SK-N-SH (cell line): ENCODE measurements at regions not wholly inside any gene's neighbourhood (a gene's known extent, or its start where the extent isn't known, plus 50 kb on each side); places are given as distances from the start of the nearest gene placed in this dataset.

Experiments
- CTCF ChIA-PET: fragments of 300-600, 350-600 bp; formaldehyde crosslinking; extraction: SDS; loops from one replicate; lab custom pipeline; 2021; lab: Yijun Ruan, JAX
- POLR2A ChIA-PET: fragments of 350-600 bp; sonication (Branson Sonifier 250); formaldehyde crosslinking; extraction: SDS; loops from one replicate; lab custom pipeline; 2020; ENCODE audit warnings: antibody characterized with exemption, inconsistent platforms; lab: Yijun Ruan, JAX
- DNase-seq: peaks from one replicate; pipeline ENCODE4 v3.0.0; 2012
- H2AFZ ChIP-seq: fragments of 200-600 bp; sonication (generic); 2 replicates; pipeline ENCODE4 v1.8.1; 2016; ENCODE audit warnings: antibody characterized with exemption, mild to moderate bottlenecking, low read depth
- H3F3A ChIP-seq: fragments of 200-600 bp; sonication (generic); replicated peaks from 2 replicates; pipeline ENCODE3; 2016; ENCODE audit warnings: antibody characterized with exemption, mild to moderate bottlenecking; ENCODE audit not compliant: insufficient read depth
- H3K27ac ChIP-seq, 2 experiments: fragments of 200-500 bp in 1 of 2; fragments of 200-600 bp in 1 of 2; sonication (Bioruptor generic) in 1 of 2; sonication (generic), shearing (Covaris generic) in 1 of 2; 2 replicates each; pipeline versions ENCODE4 v1.5.1 to v1.6.1; 2014 to 2016; ENCODE audit warnings: low read depth in 2 of 2, inconsistent platforms in 1 of 2, low read length in 1 of 2, mild to moderate bottlenecking in 1 of 2, mixed read lengths in 1 of 2
- H3K27me3 ChIP-seq: fragments of 200-600 bp; sonication (generic), shearing (Covaris generic); 2 replicates; pipeline ENCODE4 v1.6.1; 2016; ENCODE audit warnings: mixed run types; ENCODE audit not compliant: insufficient read depth
- H3K36me3 ChIP-seq, 2 experiments: fragments of 200-500 bp in 1 of 2; fragments of 200-600 bp in 1 of 2; sonication (Bioruptor generic) in 1 of 2; sonication (generic) in 1 of 2; replicated peaks in 1 of 2; 2 replicates each; pipeline versions ENCODE3 to v1.5.1; 2014 to 2016; ENCODE audit warnings: low read length in 1 of 2, mild to moderate bottlenecking in 1 of 2; ENCODE audit not compliant: insufficient read depth in 2 of 2, control insufficient read depth in 1 of 2
- H3K4me1 ChIP-seq, 2 experiments: fragments of 200-500 bp in 1 of 2; fragments of 200-600 bp in 1 of 2; sonication (Bioruptor generic) in 1 of 2; sonication (generic), shearing (Covaris generic) in 1 of 2; 2 replicates each; pipeline versions ENCODE4 v1.5.1 to v1.6.1; 2014 to 2016; ENCODE audit warnings: low read depth in 1 of 2, low read length in 1 of 2, mixed run types in 1 of 2; ENCODE audit not compliant: insufficient read depth in 2 of 2, control insufficient read depth in 1 of 2
- H3K4me2 ChIP-seq: fragments of 200-600 bp; sonication (generic), shearing (Covaris generic); 2 replicates; pipeline ENCODE4 v1.6.1; 2017; ENCODE audit warnings: mixed run types
- H3K4me3 ChIP-seq, 2 experiments: fragments of 200-500 bp in 1 of 2; fragments of 200-600 bp in 1 of 2; sonication (Bioruptor generic) in 1 of 2; sonication (generic), shearing (Covaris generic) in 1 of 2; 2 replicates each; pipeline versions ENCODE4 v1.5.1 to v1.8.1; 2014 to 2016; ENCODE audit warnings: low read depth in 2 of 2, inconsistent platforms in 1 of 2, low read length in 1 of 2, mild to moderate bottlenecking in 1 of 2, mixed read lengths in 1 of 2, moderate library complexity in 1 of 2
- H3K79me2 ChIP-seq: fragments of 200-600 bp; sonication (generic); 2 replicates; pipeline ENCODE4 v1.8.1; 2017; ENCODE audit warnings: mild to moderate bottlenecking; ENCODE audit not compliant: insufficient read depth
- H3K9ac ChIP-seq: fragments of 200-600 bp; sonication (generic); 2 replicates; pipeline ENCODE4 v1.6.1; 2017; ENCODE audit warnings: mixed run types
- H3K9me2 ChIP-seq: fragments of 200-600 bp; sonication (generic); 2 replicates; pipeline ENCODE4 v1.6.1; 2017; ENCODE audit warnings: mixed run types
- H3K9me3 ChIP-seq: fragments of 200-600 bp; sonication (generic); 2 replicates; pipeline ENCODE4 v1.6.1; 2017; ENCODE audit warnings: mixed run types, mild to moderate bottlenecking, moderate library complexity
- H4K20me1 ChIP-seq: fragments of 200-600 bp; sonication (generic); 2 replicates; pipeline ENCODE4 v1.6.1; 2017; ENCODE audit warnings: mild to moderate bottlenecking, mixed run types; ENCODE audit not compliant: insufficient read depth
- CHD2 ChIP-seq: fragments of 150-350 bp; IDR thresholded peaks from 2 replicates; pipeline ENCODE4 v1.6.1; 2018; ENCODE audit warnings: low read length; ENCODE audit not compliant: partially characterized antibody
- MXI1 ChIP-seq: IDR thresholded peaks from 2 replicates; pipeline ENCODE4 v1.6.1; 2012; ENCODE audit warnings: mild to moderate bottlenecking, low read depth, low read length, improper control_type of control experiment
- NRF1 ChIP-seq: IDR thresholded peaks from 2 replicates; pipeline ENCODE4 v1.6.1; 2012; ENCODE audit warnings: low read depth, mild to moderate bottlenecking, low read length
- RAD21 ChIP-seq: IDR thresholded peaks from 2 replicates; pipeline ENCODE4 v1.6.1; 2012; ENCODE audit warnings: mild to moderate bottlenecking, low read length
- RFX5 ChIP-seq: IDR thresholded peaks from 2 replicates; pipeline ENCODE4 v1.6.1; 2012; ENCODE audit warnings: mild to moderate bottlenecking, improper control_type of control experiment, low read length
- RXRA ChIP-seq: IDR thresholded peaks from 2 replicates; pipeline ENCODE4 v1.4.0; 2012; ENCODE audit warnings: low read depth, mild to moderate bottlenecking, borderline replicate concordance
- SIN3A ChIP-seq: IDR thresholded peaks from 2 replicates; pipeline ENCODE4 v1.6.1; 2012; ENCODE audit warnings: low read depth, mild to moderate bottlenecking, low read length, moderate library complexity, borderline replicate concordance
- SMC3 ChIP-seq: IDR thresholded peaks from 2 replicates; pipeline ENCODE4 v1.6.1; 2012; ENCODE audit warnings: low read depth, low read length, improper control_type of control experiment
- TAF1 ChIP-seq: IDR thresholded peaks from 2 replicates; pipeline ENCODE4 v1.6.1; 2012; ENCODE audit warnings: low read depth, mild to moderate bottlenecking, low read length, moderate library complexity, borderline replicate concordance
- TCF12 ChIP-seq: IDR thresholded peaks from 2 replicates; pipeline ENCODE4 v1.4.0; 2012
- USF1 ChIP-seq: IDR thresholded peaks from 2 replicates; pipeline ENCODE4 v1.4.0; 2012; ENCODE audit warnings: low read depth, borderline replicate concordance
- ZBTB33 ChIP-seq: IDR thresholded peaks from 2 replicates; pipeline ENCODE4 v1.4.0; 2012; ENCODE audit warnings: low read depth, borderline replicate concordance
- WGBS: methylation state at CpG from one replicate; pipeline ENCODE4 v1.1.6; 2017; ENCODE audit warnings: low lambda C conversion rate; 5-methylcytosine and 5-hydroxymethylcytosine counted together

- no peak for TF ChIP-seq ZBTB33
- no peak for TF ChIP-seq TAF1
- no peak for TF ChIP-seq RXRA
- no peak for TF ChIP-seq RAD21
Observed at GRCh38 chr9:20271096-20271495, 351.2 kb downstream of the MLLT3 start (continued).

- no peaks in the 10 kb centered on the region for H3K36me3 ChIP-seq
- DNase-seq: no peak
- H3K4me1 ChIP-seq: peaks cover 0 to 4% of the 10 kb centered on the region in 2 experiments; a peak in 2 of 4 replicates
- no peaks in the 10 kb centered on the region for H3K9me3 ChIP-seq
- POLR2A ChIA-PET: interaction anchor here (0.6 to 1.1 kb wide), 2 partner anchors 18 to 803 kb away, joined by 3 to 4 read pairs; no protein-coding TSS in a partner anchor
- no peaks in the 10 kb centered on the region for H3F3A ChIP-seq
- H3K4me2 ChIP-seq: no peak overlapping the region
- no peaks in the 10 kb centered on the region for H3K9me2 ChIP-seq
- TF ChIP-seq CHD2: no peak
- no peak for TF ChIP-seq TCF12
- TF ChIP-seq USF1: no peak
- no peak for TF ChIP-seq MXI1
- no peak for TF ChIP-seq SIN3A
- TF ChIP-seq ZBTB33: no peak
- no peak for TF ChIP-seq SMC3
- TF ChIP-seq RAD21: no peak
- no peak for TF ChIP-seq RFX5
- no peak for TF ChIP-seq NRF1
- TF ChIP-seq, all 33 proteins: peak for 0
- Histone ChIP-seq H4K20me1 (no peaks in the 10 kb centered on the region), H3K9ac (no peak overlapping the region), H2AFZ (no peak overlapping the region), H3K27me3 (no peaks in the 10 kb centered on the region), H3K27ac (no peak overlapping the region), H3K79me2 (no peaks in the 10 kb centered on the region), H3K4me3 (no peak overlapping the region)
- CTCF ChIA-PET: no interaction called here
- 9% methylated on average over 1 of the region's 1 CpG for WGBS
Observed at GRCh38 chr9:20270161-20270560, 352.1 kb downstream of the MLLT3 start.
